ENCODE measurements at regions not wholly inside any gene's neighbourhood (a gene's known extent, or its start where the extent isn't known, plus 50 kb on each side); places are given as distances from the start of the nearest gene placed in this dataset.

- H3K4me3 ChIP-seq (replicated peaks in 1 of 2; ENCODE audit: low read depth in 2 of 2, low read length in 2 of 2), result no peak overlapping the region
- no peak for DNase-seq (ENCODE audit: low read depth in 2 of 2)
- no peak for TF ChIP-seq CTCF (IDR thresholded peaks at IDR 0.05; ENCODE audit: low read depth, low read length)
Observed at GRCh38 chr12:115225845-115226244, 541.9 kb upstream of the TBX3 start.

- peak; percentile 26 to 37 for DNase-seq (ENCODE audit: low read depth in 2 of 2)
- no peak for TF ChIP-seq CTCF (IDR thresholded peaks at IDR 0.05; ENCODE audit: low read depth, low read length)
- H3K4me3 ChIP-seq (replicated peaks in 1 of 2; ENCODE audit: low read depth in 2 of 2, low read length in 2 of 2), result no peak overlapping the region
Observed at GRCh38 chr12:115223991-115224390, 540.0 kb upstream of the TBX3 start.

DNA sequence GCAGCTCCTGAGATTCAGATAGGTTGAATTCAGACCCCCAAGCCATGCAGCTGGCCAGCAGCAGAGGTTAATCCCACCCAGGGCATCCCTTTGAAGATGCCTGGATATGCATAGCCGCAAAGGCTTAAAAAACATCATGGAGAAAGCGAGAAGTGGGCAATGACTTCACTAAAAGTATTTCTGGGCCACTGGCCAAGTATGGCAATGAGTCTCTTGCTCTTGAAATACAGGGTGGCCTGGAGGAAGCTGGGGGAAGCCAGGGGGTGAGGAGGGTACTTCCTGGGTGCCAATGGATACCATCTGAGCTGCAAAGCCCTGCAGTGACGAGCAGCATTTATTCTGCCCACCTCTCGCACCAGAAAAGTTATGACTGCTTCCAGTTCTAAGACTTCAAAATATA is 539.3 kb upstream of the TBX3 start:
- no peak for TF ChIP-seq CTCF (IDR thresholded peaks at IDR 0.05; ENCODE audit: low read depth, low read length)
- no peak overlapping the region for H3K4me3 ChIP-seq (replicated peaks in 1 of 2; ENCODE audit: low read depth in 2 of 2, low read length in 2 of 2)
- DNase-seq (ENCODE audit: low read depth in 2 of 2), result peak; percentile 74 to 81

GRCh38 chr12:115222220-115222619 is 538.2 kb upstream of the TBX3 start:
- DNase-seq (ENCODE audit: low read depth in 2 of 2), result no peak
- H3K4me3 ChIP-seq (replicated peaks in 1 of 2; ENCODE audit: low read depth in 2 of 2, low read length in 2 of 2), result no peak overlapping the region
- no peak for TF ChIP-seq CTCF (IDR thresholded peaks at IDR 0.05; ENCODE audit: low read depth, low read length)

GRCh38 chr12:115216301-115216700 is 532.3 kb upstream of the TBX3 start:
- no peak overlapping the region for H3K4me3 ChIP-seq (replicated peaks in 1 of 2; ENCODE audit: low read depth in 2 of 2, low read length in 2 of 2)
- TF ChIP-seq CTCF (IDR thresholded peaks at IDR 0.05; ENCODE audit: low read depth, low read length), result no peak
- DNase-seq (ENCODE audit: low read depth in 2 of 2), result no peak

GRCh38 chr12:115215544-115215943 is 531.6 kb upstream of the TBX3 start:
- DNase-seq (ENCODE audit: low read depth in 2 of 2), result no peak
- no peak for TF ChIP-seq CTCF (IDR thresholded peaks at IDR 0.05; ENCODE audit: low read depth, low read length)
- no peak overlapping the region for H3K4me3 ChIP-seq (replicated peaks in 1 of 2; ENCODE audit: low read depth in 2 of 2, low read length in 2 of 2)

DNA sequence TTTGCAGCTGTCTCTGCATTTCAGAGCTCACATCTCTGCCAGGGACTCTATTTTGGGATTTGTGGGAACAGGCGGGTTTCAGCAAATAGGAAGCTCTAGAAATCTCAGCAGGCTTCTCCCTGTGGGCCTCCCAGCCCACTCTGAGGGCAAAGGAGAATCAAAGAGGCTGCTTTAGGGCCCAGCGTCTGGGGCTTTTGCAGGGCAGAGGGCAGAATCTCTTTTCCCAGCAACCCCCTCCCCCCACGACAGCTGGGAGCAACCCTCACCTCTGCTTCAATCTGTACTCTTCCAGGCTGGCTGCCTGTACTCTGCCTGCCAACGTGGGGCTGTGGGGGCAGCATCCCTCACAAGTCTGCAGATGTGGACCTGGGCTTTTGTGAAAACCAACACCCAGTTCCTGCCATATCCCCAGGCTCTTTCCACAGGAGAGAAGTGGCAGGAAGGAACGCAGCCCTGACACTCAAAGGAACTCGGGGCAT is 529.6 kb upstream of the TBX3 start:
- TF ChIP-seq CTCF (IDR thresholded peaks at IDR 0.05; ENCODE audit: low read depth, low read length), result no peak
- no peak overlapping the region for H3K4me3 ChIP-seq (replicated peaks in 1 of 2; ENCODE audit: low read depth in 2 of 2, low read length in 2 of 2)
- no peak for DNase-seq (ENCODE audit: low read depth in 2 of 2)
